ENCODE measurements at regions not wholly inside any gene's neighbourhood (a gene's known extent, or its start where the extent isn't known, plus 50 kb on each side); places are given as distances from the start of the nearest gene placed in this dataset.

DNA sequence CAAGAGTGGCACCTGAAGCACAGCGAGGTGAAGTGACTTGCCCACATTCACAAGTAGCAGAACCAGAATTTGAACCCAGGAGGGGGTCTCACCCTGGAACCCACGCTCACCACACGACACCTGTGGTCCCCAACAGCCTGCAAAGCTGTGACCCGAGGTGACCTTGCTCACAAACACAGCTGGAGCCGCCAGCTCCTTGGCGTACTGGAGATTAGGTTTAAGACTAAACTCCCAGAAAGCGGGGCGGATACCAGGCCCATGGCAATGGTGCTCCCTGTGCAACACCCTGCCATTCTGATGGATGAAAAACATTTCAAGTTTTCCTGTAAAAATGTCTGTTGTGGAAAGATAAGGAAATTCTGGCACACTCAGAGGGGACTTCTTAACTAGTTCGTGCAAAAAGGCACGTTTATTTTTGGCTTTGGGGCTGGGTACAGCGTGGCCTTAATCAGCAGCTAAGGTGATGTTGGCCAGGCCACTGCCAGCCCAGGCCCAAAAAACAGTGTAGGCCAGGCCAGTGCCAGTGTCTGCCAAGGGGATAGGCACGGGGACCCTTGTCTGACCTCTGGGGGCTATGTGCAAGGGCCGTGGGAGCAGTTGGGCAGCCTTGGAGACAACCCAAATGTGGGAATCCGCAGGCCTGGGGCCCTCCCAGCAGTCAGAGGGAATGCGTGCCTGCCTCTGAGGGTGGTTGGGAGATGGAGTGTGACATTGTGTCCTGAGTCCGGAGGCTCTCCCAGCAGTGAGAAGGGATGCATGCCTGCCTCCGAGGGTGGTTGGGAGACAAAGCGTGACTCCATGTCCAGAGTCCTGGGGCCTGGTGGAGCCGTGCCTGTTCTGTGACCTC is 185.0 kb upstream of the HS6ST1 start:
- Histone ChIP-seq H3K4me1 (peaks cover 0 to 7% (median 0%) of the 10 kb centered on the region in 4 donors), H3K36me3 (no peaks in the 10 kb centered on the region), H3K4me3 (no peak overlapping the region), H3K27ac (no peak overlapping the region), H3K9me3 (no peaks in the 10 kb centered on the region), H3K27me3 (no peaks in the 10 kb centered on the region)
- DNase-seq, result peak in 1 of 3 donors; percentile 14
- no peak for TF ChIP-seq POLR2A (IDR thresholded peaks at IDR 0.05)
- TF ChIP-seq CTCF (IDR thresholded peaks at IDR 0.05), result no peak

DNA sequence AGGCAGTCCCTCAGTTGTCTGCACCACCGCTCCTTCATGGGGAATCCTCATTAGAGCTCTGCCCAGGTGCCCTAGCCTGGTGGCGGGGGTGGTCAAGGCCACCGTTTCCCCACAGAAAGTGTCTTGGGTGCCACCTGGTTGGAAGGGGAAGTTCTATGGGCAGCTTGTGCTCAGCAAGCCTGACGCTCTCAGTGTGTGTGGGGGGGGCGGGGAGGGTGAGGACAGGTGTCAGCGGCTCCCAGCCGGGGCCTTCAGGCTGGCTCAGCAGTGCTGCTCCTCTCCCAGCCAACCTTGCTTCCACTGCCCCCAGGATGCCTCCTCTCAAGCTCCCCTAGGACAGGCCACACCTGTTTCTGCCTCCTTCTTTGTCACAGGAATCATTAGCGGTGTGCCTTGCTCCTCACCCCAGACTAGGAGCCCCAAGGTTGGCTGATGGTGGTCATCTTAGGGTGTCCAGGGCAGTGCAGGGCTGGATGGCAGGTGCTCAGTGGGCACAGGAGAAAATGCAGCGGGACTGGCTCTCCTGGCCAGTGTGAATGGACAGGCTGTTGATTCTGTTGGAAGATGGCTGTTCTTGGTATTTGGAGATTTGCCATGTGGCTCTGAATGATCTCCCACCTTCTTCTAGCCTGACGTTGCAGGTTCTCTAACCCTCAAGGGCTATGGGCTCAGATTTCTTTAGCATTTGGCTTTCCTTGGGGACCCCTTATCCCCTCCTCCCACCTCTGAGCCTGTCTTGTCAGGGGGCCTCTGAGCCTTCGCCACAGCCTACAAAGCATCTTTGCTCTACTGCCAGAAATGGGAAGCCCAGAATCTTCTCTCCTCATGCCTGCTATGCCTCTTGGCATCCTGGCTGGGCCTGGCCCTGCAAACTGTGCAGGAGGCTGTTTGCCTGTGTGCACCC is 185.8 kb upstream of the HS6ST1 start:
- Histone ChIP-seq H3K9me3 (no peaks in the 10 kb centered on the region), H3K4me3 (no peak overlapping the region), H3K27ac (no peak overlapping the region), H3K4me1 (peaks cover 0 to 7% (median 0%) of the 10 kb centered on the region in 4 donors), H3K36me3 (no peaks in the 10 kb centered on the region), H3K27me3 (no peaks in the 10 kb centered on the region)
- DNase-seq, result peak in 2 of 3 donors; percentile 72 to 73
- TF ChIP-seq CTCF (IDR thresholded peaks at IDR 0.05) (no peak), POLR2A (IDR thresholded peaks at IDR 0.05) (no peak)

DNA sequence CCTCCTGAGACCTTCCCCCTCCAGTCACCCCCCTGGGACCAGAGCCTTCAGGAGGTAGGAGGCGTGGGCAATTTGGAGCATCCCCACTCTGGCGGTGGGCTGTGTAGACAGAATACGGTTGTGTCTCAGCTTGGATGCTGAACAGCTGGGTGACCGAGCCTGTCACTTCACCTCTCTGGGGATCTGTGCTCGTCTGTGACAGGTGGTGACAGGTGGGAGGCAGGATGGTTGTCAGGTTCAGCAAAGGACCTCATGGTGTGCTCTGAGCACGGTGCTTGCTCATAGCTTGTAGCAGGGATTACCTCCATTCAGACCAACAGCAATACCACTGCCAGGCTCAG is 186.5 kb upstream of the HS6ST1 start:
- Histone ChIP-seq H3K4me1 (peaks cover 0 to 7% (median 0%) of the 10 kb centered on the region in 4 donors), H3K4me3 (no peak overlapping the region), H3K27ac (no peak overlapping the region), H3K36me3 (no peaks in the 10 kb centered on the region), H3K9me3 (no peaks in the 10 kb centered on the region), H3K27me3 (no peaks in the 10 kb centered on the region)
- TF ChIP-seq POLR2A (IDR thresholded peaks at IDR 0.05), result no peak
- no peak for DNase-seq

DNA sequence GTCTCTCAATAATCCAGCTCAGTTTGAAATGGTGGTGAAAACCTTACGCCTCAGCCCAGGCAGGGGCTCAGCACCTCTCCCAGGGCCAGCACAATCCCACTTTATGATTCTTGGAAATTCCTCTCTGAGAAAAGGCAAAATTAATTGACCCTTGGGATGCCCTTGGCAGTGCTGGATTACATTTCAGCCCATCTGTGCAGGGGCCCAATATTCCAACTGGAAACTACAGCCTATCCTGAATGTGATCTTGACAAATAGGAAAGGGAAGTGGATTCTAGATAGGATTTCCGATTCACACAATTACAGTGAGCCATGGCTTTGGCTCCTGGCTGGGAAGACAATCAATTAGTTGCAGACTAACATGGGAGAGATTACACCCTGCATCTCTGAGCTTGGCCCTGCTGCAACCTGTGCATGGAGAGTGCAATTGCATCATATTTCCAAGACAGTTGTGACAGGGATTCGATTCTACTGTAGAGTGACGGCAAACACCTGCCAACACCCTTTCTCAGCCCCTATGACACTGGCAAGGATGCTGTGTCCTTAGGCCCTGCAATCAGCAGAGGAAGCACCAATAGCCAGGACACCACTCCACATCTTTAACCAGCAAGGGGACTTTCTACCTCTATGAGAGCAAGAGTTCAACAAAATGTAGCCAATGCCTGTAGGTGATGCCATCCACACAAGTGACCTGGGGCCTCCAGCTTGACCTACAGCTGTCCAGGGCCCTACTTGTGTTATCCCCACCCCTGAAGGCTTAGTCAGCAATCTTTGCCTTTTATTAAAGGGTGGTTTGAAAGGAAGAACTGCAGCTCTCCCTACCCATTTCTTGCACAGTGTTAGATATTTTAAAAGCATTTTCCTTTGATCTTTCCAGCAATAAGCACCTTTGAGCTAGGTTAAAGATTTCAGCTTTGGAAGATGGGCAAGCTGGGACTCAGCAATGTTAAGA is 187.2 kb upstream of the HS6ST1 start:
- H3K27ac ChIP-seq, result no peak overlapping the region
- TF ChIP-seq POLR2A (IDR thresholded peaks at IDR 0.05) (no peak), CTCF (IDR thresholded peaks at IDR 0.05) (no peak)
- no peaks in the 10 kb centered on the region for H3K9me3 ChIP-seq
- H3K27me3 ChIP-seq, result no peaks in the 10 kb centered on the region
- H3K4me3 ChIP-seq, result no peak overlapping the region
- H3K36me3 ChIP-seq, result no peaks in the 10 kb centered on the region
- peaks cover 0 to 7% (median 0%) of the 10 kb centered on the region in 4 donors for H3K4me1 ChIP-seq
- no peak for DNase-seq

GRCh38 chr2:128506534-128506933 is 187.9 kb upstream of the HS6ST1 start:
- Histone ChIP-seq H3K27me3 (no peaks in the 10 kb centered on the region), H3K27ac (no peak overlapping the region), H3K36me3 (no peaks in the 10 kb centered on the region), H3K4me3 (no peak overlapping the region), H3K9me3 (no peaks in the 10 kb centered on the region), H3K4me1 (peaks cover 0 to 7% (median 0%) of the 10 kb centered on the region in 4 donors)
- no peak for TF ChIP-seq POLR2A (IDR thresholded peaks at IDR 0.05)
- TF ChIP-seq CTCF (IDR thresholded peaks at IDR 0.05), result no peak
- no peak for DNase-seq

All from Peyer's patch (tissue), 4 donors.